ENCODE measurements at regions not wholly inside any gene's neighbourhood (a gene's known extent, or its start where the extent isn't known, plus 50 kb on each side); places are given as distances from the start of the nearest gene placed in this dataset.

- TF ChIP-seq, protein P1, sequence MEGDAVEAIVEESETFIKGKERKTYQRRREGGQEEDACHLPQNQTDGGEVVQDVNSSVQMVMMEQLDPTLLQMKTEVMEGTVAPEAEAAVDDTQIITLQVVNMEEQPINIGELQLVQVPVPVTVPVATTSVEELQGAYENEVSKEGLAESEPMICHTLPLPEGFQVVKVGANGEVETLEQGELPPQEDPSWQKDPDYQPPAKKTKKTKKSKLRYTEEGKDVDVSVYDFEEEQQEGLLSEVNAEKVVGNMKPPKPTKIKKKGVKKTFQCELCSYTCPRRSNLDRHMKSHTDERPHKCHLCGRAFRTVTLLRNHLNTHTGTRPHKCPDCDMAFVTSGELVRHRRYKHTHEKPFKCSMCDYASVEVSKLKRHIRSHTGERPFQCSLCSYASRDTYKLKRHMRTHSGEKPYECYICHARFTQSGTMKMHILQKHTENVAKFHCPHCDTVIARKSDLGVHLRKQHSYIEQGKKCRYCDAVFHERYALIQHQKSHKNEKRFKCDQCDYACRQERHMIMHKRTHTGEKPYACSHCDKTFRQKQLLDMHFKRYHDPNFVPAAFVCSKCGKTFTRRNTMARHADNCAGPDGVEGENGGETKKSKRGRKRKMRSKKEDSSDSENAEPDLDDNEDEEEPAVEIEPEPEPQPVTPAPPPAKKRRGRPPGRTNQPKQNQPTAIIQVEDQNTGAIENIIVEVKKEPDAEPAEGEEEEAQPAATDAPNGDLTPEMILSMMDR (IDR thresholded peaks at IDR 0.05): no peak
- TF ChIP-seq POLR2AphosphoS5 (IDR thresholded peaks at IDR 0.05; ENCODE audit: insufficient read depth in 1 of 2, low read depth in 1 of 2) (no peak), POLR2A (IDR thresholded peaks at IDR 0.05) (no peak)
- intact Hi-C loops (cut with DNase I): no loop called here
- no peak for DNase-seq (ENCODE audit: extremely low spot score in 2 of 2)
- Histone ChIP-seq H3K4me1 (no peaks in the 10 kb centered on the region), H3K4me3 (no peak overlapping the region), H3K27me3 (no peaks in the 10 kb centered on the region), H3K27ac (no peak overlapping the region), H3K36me3 (no peaks in the 10 kb centered on the region), H3K9me3 (no peaks in the 10 kb centered on the region)
Measured at GRCh38 chr16:73306901-73307413, 259.0 kb upstream of the ZFHX3 start.

GRCh38 chr16:73304008-73304774 lies 256.3 kb upstream of the ZFHX3 start:
- Histone ChIP-seq H3K4me1 (no peaks in the 10 kb centered on the region), H3K36me3 (no peaks in the 10 kb centered on the region), H3K4me3 (no peak overlapping the region), H3K9me3 (no peaks in the 10 kb centered on the region), H3K27ac (no peak overlapping the region), H3K27me3 (no peaks in the 10 kb centered on the region)
- DNase-seq (ENCODE audit: extremely low spot score in 2 of 2): no peak
- intact Hi-C loops (cut with DNase I): no loop called here
- TF ChIP-seq POLR2AphosphoS5 (IDR thresholded peaks at IDR 0.05; ENCODE audit: insufficient read depth in 1 of 2, low read depth in 1 of 2) (no peak), POLR2A (IDR thresholded peaks at IDR 0.05) (no peak)
- TF ChIP-seq, protein P1 (IDR thresholded peaks at IDR 0.05): no peak

DNA sequence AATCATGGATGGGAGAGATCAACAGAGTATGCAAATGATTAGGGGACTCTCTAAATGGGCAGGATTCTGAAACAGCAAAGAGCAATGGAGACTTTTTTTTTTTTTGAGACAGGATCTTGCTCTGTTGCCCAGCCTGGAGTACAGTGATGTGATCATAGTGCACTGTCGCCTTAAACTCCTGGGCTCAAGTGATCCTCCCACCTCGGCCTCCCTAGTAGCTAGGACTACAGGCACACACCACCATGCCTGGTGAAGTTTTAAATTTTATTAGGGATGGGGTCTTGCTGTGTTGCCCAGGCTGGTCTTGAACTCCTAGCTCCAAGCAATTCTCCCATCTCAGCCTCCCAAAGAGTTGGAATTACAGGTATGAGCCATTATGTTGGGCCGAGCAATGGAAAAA lies 255.0 kb upstream of the ZFHX3 start:
- no peaks in the 10 kb centered on the region for H3K36me3 ChIP-seq
- H3K27me3 ChIP-seq: no peaks in the 10 kb centered on the region
- DNase-seq (ENCODE audit: extremely low spot score in 2 of 2): no peak
- intact Hi-C loops (cut with DNase I): no loop called here
- H3K4me3 ChIP-seq: no peak overlapping the region
- no peaks in the 10 kb centered on the region for H3K9me3 ChIP-seq
- H3K4me1 ChIP-seq: no peaks in the 10 kb centered on the region
- no peak overlapping the region for H3K27ac ChIP-seq
- TF ChIP-seq POLR2AphosphoS5 (IDR thresholded peaks at IDR 0.05; ENCODE audit: insufficient read depth in 1 of 2, low read depth in 1 of 2) (no peak), POLR2A (IDR thresholded peaks at IDR 0.05) (no peak)
- TF ChIP-seq, protein P1 (IDR thresholded peaks at IDR 0.05): no peak

DNA sequence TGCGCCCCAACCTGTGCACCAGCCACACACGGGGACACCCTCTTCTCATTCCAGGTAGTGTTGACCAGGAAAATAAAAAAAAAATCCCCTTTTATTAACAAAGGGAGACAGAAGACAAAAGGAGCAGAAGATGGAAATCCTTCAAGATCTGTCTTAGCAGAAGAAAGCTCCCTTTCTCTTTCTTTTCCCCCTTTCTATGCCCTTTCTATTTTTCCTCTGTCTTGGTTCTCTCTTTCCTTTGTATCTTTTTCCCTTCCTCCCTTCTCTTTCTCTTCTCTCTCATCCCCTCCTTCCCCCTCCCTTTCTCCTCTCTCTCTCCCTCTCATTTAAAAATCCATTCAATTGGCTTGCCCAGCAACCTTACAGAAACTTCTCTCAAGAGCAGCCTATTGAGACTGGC lies 254.1 kb upstream of the ZFHX3 start:
- intact Hi-C loops (cut with DNase I): no loop called here
- no peak overlapping the region for H3K4me3 ChIP-seq

GRCh38 chr16:73299346-73299745 lies 251.4 kb upstream of the ZFHX3 start:
- intact Hi-C loops (cut with DNase I): no loop called here
- no peaks in the 10 kb centered on the region for H3K27me3 ChIP-seq
- no peak overlapping the region for H3K4me3 ChIP-seq
- DNase-seq (ENCODE audit: extremely low spot score in 2 of 2): no peak
- H3K4me1 ChIP-seq: no peaks in the 10 kb centered on the region
- H3K36me3 ChIP-seq: no peaks in the 10 kb centered on the region
- no peaks in the 10 kb centered on the region for H3K9me3 ChIP-seq
- TF ChIP-seq POLR2A (IDR thresholded peaks at IDR 0.05): no peak
- TF ChIP-seq POLR2AphosphoS5 (IDR thresholded peaks at IDR 0.05; ENCODE audit: insufficient read depth in 1 of 2, low read depth in 1 of 2): no peak
- TF ChIP-seq, protein P1 (IDR thresholded peaks at IDR 0.05): no peak
- H3K27ac ChIP-seq: no peak overlapping the region

More for the DNA sequence above, 254.1 kb upstream of the ZFHX3 start:
- H3K27ac ChIP-seq: no peak overlapping the region
- H3K36me3 ChIP-seq: no peaks in the 10 kb centered on the region
- TF ChIP-seq, protein P1 (IDR thresholded peaks at IDR 0.05): no peak
- no peak for DNase-seq (ENCODE audit: extremely low spot score in 2 of 2)
- H3K9me3 ChIP-seq: no peaks in the 10 kb centered on the region
- no peaks in the 10 kb centered on the region for H3K4me1 ChIP-seq
- no peaks in the 10 kb centered on the region for H3K27me3 ChIP-seq

Data from vagina (tissue), 2 donors.